Stimulated activated CD8-positive, alpha-beta memory T cell treated with anti-CD3 and anti-CD28 coated beads, Interleukin-4, amount 100 ng/mL, for 48 hours (primary cell): ENCODE measurements at regions not wholly inside any gene's neighbourhood (a gene's known extent, or its start where the extent isn't known, plus 50 kb on each side); places are given as distances from the start of the nearest gene placed in this dataset.
A peak's percentile ranks its signal among the peaks of the same experiment; 100 is the strongest.

ENCODE experiments used
- DNase-seq: peaks from one replicate; pipeline ENCODE4 v3.0.0-alpha.2; 2020

DNA sequence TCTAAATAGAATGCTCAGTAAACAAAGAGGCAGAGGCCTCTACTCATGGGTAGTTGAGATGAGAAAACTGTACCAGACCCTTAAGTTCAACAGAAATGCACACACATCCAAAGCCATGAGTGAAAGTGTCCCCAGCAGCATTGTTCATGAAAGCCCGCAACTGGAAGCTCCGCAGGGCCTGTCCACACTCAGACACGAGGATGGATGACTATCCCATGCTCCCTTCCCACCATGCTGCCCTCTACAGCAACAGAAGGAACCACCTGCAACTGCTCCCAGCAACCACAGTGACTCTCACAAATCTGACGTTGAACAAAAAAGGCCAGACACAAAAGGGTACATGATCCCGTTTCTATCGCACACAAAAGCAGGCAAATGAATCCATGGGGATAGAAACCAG is 76.9 kb upstream of the ANO1 start:
- DNase-seq = no peak

DNA sequence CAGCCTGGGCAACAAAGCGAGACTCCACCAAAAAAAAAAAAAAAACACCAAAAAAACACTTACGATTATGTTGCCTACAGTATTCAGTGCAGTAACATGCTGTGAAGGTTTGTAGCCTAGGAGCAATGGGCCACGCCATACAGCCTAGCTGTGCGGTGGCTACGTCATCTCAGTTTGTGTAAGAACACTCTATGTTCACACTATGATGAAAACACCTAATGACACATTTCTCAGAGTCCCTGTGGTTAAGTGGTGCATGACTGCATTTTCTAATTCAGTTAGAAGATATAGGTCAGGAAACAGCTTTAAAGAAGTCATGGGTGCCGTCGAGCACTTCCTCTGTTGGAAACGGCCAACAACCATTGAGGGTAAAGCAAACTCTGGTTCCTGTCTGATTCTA is 75.7 kb upstream of the ANO1 start:
- peak; percentile 41 for DNase-seq

DNA sequence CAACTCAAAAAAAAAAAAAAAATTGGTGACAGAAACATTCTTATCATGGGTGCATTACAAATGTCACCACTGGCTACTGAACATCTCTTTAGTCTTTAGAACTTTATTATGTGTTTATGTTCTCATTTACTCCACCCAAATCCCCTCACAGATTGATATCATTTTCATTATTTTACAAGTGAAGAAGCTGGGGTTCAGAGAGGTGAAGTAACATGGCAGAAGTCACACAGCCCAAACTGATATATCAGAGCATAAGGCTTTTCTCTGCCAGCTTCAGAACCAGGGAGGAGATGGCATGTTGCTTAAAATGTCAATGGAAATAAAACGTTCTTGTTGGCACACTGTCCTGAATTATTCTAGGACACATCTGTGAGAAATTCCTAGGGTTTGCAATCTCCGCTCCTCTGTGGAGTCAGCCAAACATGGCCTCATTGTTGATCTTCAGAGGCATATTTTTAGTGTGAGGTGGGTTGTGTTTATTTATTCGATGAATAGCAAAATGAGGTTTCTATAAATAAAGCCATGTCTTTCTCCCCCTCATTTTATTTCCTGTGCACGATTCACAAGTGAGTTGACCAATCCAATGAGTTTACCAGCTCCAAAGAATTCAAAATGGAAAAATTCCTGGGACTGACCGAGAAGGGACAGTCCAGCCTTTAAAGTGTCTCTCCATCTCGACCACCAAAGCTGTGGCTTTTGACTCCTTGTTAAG is 72.9 kb upstream of the ANO1 start:
- no peak for DNase-seq

DNA sequence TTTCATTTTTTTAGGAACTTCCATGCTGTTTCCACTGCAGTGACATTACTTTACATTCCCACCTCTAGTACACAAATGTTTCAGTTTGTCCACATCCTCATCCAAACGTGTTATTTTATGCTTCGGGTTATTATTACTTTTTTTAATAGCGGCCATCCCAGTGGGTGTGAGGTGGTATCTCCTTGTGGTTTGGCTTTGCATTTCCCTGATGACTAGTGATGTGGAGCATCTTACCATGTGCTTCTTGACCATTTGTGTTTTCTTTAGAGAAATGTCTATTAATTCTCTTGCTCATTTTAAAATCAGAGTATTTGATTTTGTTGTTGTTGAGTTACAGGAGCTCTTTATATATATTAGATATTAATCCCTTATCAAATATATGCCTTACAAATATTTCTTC is 70.3 kb upstream of the ANO1 start:
- no peak for DNase-seq

DNA sequence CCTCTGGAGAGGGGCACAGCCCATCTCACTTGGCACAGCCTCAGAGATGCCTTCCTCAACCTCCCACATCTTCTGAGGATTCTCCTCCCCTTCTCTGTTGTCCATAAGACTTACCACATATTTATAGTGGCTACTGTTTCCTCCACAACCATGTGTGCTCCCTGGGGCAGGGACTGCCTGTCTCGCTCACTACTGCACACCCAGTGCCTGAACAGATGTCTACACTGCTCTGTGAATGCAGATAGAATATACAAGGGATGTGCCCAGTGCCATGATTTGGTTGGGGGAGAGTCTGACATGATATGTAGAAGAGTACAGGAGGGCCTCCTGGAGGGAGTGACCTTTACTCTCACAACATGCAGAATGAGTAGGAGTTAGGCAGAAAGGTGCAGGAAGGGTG is 67.3 kb upstream of the ANO1 start:
- DNase-seq = no peak

DNA sequence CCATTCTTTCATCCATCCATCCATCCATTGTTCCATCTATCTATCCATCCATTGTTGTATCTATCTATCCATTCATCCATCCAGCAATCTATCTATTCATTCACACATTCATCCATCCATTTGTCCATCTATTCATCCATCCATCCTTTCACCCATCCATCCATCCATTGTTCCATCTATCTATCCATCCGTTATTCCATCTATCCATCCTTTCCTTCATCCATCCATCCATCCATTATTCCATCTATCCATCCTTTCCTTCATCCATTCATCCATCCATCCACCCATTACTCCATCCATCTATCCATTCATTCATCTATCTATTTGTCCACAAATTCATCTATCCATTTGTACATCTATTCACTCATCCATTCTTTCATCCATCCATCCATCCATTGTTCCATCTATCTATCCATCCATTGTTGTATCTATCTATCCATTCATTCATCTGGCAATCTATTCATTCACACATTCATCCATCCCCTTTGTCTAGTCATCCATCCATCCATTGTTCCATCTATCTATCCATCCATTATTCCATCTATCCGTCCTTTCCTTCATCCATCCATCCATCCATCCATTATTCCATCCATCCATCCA is 65.9 kb upstream of the ANO1 start:
- DNase-seq = no peak

DNA sequence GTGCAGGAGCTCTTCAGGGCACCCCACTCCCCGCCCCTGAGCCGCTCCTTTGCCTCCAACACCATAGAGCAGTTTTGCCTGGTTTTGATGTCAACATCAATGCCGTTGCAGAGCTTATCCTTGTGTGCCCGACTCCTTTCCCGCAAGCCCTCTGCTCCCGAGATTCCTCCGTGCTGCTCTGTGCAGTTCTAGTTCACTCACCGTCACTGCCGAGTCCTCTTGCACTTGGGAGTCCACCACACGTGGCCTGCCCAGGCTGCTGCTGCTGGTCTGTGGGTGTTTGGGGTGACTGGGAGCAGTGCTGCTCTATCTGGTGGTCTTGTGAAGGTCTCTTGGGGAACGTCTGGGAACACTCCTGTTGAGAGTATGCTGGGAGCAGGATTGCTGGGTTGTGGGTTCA is 63.8 kb upstream of the ANO1 start:
- no peak for DNase-seq

DNA sequence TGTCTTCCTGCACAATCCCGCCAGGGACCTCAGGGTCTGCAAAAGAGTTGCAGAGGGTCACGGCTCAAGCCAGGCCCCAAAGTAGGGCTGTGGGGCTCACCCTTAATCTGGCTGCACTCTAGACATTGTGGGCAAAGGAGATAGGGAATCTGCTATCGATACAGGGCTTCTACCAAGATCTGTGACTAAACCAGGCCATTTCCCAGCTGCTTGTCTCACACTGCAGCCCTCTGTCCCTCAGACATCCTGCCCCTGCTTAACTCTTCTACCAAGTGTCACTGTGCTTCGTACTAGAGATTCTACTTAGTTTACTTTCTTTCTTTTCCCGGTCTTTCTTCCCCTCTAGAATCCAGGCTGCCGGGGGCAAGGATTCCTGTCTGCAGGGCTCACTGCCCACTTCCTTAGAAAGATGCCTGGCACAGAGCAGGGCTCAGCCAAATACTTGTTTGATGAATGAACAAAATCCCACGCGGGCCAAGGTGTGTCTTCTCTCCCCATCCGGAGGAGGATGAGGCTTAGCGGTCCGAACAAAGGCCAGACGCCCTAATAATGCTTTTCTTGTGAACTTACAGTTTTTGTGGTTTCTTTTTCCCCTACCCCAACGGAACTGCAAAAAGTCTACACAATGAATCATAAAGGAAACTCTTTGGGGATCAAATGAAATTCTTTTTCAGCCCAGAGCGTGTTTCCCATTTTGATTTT is 61.3 kb upstream of the ANO1 start:
- DNase-seq = no peak

DNA sequence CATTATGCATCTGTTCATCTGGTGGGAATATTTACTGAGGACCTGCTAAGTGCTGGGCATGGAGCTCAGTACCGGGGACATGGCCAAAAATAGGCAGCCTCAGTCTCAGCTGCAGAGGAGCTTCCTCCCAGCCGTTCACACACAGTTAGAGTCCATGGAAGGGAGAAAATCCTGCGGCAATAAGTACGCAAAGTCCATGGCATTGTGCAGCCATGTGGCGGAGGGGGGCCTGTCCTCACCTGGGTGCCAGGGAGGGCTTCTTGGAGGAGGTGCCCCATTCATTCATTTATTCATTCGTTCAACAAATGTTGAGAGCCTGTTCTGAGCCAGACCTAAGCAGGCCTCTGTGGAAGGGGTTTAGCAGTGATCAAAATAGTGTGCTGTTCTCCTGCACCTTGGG is 59.3 kb upstream of the ANO1 start:
- no peak for DNase-seq

DNA sequence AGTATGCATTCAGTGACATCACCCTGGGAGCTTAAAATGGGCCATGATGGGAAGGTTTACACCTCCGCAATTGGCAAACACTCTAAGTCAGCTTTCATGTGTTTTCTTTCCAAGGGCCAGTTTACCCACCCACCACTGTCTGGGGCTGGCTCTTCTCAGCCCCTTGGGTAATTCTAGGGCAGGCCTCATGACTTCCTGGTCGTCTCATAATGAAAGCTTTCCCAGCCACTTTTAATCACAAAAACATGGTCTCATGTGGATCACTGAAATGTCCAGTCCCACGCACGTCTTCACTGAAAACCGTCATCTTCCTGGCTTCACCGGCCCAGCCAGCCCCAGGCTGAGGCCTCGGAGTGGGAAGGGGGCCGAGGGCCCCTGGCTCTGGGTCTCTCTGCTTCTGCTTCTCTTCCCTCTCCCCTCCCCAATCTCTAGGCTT is 58.5 kb upstream of the ANO1 start:
- DNase-seq = no peak

DNA sequence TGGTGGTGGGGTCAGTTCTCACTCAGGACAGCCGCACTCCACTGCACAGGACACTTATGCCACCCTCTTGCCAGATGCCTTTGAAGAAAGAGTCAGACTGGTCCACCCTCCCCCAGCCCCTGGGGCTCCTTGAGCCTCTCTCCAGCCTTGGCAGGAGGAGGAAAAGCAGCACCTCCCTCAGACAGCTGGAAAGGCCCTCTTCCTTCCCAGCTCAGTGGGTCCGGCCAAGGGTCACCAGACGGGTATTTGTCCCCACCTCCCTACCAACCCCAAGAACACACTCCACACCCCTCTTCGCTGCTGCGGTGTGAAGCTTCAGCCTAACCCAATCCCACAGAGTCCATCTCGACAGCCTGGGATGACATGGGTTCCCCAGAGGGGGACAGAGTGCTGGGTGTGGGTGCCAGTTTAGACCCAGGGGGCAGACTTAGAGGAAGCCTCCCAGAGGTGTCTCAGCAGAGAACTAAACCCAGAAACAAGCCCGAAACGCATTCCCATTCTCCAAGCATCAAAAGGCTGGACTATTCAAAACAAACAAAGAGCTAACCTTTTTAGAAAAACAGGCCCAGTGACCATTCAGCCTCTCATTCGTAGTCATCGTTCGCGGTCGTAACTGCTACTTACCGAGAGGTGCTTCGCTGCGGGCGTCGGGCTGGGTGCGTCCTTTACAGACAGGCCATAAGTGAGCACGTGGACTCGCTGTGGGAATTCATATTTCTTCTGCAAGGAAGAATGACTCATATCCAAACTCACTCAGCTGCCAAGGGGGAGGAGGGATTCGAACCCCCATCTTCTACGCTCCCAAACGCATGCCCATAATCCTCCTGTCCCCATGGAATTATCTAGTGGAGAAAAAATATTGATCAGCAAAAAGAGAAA is 57.5 kb upstream of the ANO1 start:
- no peak for DNase-seq

DNA sequence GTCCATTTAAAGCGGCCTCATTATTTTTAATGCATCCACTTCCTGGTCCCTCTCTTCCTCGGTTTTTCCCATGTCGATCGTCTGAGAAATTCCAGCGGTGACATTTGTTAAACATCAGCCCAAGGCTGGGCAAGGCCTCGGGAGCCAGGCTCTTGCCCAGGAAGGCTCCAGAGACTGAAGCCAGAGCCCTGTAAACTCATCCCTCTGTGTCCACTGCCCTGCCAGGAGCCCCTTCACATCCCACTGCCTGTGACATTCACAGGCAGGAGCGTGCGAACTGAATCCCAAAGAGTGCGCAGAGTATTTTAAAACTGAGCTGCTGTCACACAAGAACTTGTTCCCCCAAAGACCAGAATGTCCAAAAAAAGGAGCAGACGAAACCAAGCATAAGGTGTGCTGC is 56.5 kb upstream of the ANO1 start:
- no peak for DNase-seq

DNA sequence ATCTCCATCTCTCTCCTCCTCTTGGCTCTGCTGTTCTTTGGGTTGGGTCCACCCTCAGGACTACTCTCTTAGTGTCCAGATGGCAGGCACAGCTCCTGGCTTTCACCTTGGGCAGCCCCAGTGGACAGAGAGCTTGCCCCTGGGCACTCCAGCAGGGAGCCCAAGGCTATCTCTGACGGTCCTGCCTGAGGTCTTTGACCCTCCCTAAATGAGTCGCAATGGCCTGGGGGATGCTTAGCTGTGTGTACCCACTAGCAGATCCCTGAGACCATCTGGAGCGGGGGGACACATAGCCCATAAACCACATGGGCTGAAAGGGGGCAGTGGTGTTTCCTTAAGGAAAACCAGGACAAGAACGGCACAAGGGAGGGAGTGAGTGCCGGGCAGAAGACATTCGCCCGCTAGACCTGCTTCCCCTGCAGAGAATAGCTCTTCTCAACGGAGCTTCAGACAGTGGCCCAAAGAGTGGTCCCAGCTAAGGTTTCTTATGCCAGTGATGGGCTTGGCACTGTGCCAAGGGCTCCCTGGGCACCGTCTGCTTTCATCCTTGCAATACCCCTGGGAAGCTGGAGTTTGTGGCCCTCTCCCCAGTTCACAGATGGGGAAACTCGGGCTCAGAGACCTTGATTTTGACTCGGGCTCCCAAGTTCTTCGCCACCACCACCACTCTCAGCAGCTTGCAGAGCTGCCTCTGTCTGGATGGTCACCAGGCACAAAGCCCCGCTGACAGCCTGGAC is 53.9 kb upstream of the ANO1 start:
- DNase-seq = no peak

DNA sequence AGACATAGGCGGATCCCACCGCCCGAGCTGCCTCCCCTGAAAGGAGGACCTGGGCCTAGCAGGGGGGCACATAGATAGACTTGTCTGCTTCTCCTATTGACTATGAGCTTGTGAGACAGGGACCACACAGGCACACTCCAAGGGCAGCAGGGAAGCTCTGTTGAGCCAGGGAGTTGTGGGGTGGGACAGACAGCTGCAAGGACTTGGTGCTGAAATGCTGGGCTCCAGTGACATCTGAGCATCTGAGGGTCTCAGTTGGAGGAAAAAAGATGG is 53.4 kb upstream of the ANO1 start:
- no peak for DNase-seq

DNA sequence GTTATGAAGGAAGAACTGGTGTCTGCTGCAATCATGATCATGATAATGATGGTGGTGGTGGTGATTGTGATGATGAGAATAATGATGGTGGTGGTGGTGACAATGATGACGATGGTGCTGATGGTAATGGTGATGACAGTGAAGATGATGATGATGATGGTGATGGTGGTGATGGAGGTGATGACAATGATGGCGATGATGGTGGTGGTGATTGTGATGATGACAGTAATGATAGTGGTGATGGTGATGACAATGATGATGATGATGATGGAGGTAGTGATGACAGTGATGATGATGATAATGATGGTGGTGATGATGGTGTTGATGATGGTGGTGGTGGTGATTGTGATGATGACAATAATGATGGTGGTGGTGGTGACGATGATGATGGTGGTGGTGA is 52.8 kb upstream of the ANO1 start:
- DNase-seq = no peak

DNA sequence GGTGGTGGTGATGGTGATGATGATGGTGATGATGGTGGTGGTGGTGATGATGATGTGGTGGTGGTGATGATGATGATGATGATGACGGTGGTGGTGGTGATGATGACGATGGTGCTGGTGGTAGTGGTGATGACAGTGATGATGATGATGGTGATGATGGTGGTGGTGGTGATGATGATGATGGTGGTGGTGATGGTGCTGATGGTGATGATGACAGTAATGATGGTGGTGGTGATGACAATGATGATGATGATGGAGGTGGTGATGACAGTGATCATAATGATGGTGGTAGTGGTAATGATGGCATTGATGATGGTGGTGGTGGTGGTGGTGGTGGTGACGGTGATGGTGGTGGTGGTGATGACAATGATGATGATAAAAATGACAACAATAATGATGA is 52.1 kb upstream of the ANO1 start:
- no peak for DNase-seq

DNA sequence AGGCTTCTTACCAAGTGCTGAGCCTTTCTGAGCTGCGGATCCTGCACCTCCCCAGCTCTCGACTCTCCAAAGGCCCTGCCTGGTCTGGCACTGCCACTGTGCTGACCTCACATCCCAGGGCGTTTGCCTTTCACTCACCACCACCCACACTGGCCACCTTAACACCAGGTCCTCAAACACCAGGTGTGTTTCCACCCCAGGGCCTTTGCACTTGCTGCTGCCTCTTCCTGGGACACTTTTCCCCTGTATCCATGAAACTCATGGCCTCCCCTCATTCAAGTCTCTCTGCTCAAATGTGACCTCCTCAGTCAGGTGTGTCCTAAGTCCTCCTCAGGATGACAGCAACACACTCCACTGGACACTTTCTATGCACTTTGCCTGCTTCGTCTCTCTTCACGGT is 51.4 kb upstream of the ANO1 start:
- DNase-seq = no peak

DNA sequence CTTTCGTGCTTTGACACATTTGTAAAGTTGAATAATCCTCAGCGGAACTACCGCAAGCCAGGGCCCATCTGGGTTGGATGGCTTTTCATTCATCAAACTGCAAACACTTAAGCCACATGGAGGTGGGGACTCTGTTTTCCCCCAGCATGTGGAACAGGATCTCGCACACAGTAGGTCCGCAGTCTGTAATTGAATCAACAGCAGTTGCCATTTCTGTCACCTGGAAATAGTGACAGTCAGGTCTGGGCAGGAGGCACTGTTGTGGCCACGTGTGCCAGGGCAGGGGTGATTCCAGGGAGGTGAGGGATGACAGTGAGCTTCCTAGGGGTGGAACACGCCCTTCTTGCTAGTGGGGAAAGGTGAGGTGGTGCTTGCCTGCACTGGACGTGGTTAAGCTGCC is 50.7 kb upstream of the ANO1 start:
- no peak for DNase-seq

DNA sequence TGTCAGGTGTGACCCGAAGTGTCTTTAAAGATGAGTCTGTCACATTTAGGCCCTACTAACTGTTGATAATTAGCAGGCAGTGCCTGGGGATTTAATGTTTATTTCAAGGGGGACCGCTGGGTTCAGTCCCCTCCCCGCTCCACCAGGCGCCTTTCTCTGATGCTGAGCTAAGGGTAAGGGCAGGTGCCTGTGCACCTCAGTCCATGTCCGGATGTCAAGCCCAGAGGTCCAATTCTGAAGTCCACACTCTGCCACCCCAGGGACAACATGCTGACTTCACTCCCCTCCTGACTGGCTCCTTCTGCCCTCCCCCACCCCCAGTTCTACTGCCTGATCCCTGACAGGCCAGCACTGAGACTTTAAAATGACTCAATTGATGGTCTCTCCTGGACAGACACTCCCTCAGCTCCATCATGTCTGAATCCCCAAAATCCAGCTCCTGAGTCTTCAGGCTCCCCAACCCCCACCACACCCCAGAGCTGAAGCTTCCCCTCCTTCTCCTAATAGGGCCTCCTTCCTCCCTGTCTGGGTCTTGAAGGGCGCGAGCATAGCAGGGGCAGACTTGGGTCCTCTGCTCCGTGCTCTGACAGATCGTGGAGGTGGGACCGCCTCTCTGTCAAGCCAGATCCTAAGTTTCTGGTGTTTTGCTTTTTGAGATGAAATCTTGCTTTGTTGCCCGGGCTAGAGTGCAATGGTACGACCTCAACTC is 49.8 kb upstream of the ANO1 start:
- DNase-seq = no peak
